ENCODE measurements at regions not wholly inside any gene's neighbourhood (a gene's known extent, or its start where the extent isn't known, plus 50 kb on each side); places are given as distances from the start of the nearest gene placed in this dataset.

DNA sequence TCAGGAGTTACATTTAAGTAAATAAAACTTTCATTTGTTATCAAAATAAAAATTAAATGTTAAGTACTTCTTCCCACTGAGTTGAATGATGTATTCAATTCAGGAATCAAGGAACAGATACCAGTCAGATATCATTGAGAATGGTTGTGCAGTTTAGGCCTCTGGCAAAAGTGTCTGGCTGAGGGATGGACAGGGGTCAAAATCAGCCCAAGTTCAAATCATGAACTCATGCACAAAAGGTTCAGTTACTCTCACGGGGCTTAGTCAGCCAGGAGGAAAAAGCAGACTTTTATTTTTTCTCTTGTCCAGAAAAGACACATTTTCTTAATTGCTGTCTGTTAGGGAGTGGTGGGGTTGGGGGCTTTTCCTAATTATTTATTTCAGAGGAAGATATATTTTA lies 166.3 kb downstream of the RASSF9 start:
- DNase-seq (ENCODE audit: low read depth in 3 of 3, low spot score in 2 of 3): no peak

GRCh38 chr12:85672436-85672835 lies 163.8 kb downstream of the RASSF9 start:
- no peak for DNase-seq (ENCODE audit: low read depth in 3 of 3, low spot score in 2 of 3)

- no peak for DNase-seq (ENCODE audit: low read depth in 3 of 3, low spot score in 2 of 3)
Measured at GRCh38 chr12:85673921-85674420, 162.2 kb downstream of the RASSF9 start.

DNA sequence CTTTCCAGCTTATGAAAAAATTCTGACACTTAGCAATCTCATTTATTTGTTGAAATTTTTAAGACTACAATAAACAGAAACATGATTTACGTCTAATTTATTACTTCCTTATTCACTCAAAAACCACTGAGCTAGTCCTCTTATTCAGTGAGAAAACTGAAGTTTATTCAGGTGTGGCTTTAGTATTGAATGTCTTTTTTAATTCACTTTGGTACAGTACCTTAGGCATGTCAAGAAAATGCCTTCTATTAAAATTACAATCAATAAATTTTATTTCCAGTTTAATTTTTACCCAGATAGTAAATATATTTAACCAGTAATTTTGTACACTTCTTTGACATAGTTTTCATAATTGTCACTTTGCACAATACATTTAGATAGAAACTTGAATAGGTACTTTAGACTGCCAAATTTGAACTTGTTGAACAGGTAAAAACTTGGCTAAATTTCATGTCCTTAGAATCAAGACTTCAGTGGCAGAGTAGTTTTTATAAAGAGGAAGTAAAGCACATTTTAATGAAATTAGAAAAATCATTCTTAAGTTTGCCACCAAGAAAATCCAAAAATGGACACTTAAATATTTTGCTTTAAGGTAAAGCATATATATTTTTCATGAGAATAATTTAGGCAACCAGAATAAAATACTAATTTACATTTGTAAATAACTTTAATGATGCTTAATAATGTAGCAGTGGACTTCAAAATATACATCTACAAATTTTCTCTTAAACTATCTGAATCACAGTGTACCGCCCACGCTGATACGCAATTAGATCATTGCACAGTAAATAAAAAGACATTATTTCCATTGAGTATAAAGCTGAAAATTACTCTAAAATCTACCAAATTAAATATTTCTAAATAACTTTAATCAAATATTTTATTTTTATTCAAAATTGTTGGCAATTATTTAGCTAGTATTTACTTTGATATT lies 159.1 kb downstream of the RASSF9 start:
- DNase-seq (ENCODE audit: low read depth in 3 of 3, low spot score in 2 of 3): no peak

GRCh38 chr12:85679296-85679695 lies 156.9 kb downstream of the RASSF9 start:
- no peak for DNase-seq (ENCODE audit: low read depth in 3 of 3, low spot score in 2 of 3)

DNA sequence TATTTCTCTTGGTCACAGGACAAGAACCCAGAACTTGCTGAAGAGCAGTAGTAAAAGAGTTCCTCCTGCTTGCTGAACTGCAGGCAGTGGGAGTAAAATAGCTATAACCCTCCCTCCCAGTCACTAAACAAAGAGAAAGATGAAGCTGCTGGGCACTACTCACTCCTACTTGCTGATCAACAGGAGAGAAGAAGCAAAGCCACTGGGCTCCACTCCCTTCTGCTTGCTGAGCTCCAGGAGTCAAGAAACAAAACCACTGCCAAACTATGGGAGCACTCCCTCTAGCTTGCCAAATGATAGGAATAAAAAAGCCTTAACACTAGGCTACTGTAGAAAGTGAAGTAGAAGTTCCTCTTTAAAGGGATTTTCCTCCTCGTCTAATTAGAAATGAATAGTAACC lies 155.3 kb downstream of the RASSF9 start:
- DNase-seq (ENCODE audit: low read depth in 3 of 3, low spot score in 2 of 3): no peak

DNA sequence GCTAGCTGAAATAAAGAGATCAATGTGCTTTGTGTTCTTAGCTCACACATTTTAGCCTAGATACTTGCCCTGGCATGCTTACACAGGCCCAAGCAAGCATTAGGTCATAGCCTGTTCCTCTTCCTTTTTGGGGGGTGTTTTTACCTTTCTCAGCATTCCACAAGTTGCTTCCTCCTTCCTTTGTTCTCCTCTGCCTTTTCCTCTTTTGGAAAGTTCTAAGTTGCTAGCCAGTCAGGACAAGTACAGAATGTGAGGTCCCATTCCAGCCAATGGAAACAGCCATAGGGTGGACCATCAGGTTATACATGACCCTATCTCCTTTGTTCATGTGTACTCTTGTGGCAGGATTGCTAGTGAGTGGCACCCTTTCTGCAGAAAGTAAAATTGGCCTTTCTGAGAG lies 154.9 kb downstream of the RASSF9 start:
- no peak for DNase-seq (ENCODE audit: low read depth in 3 of 3, low spot score in 2 of 3)

DNA sequence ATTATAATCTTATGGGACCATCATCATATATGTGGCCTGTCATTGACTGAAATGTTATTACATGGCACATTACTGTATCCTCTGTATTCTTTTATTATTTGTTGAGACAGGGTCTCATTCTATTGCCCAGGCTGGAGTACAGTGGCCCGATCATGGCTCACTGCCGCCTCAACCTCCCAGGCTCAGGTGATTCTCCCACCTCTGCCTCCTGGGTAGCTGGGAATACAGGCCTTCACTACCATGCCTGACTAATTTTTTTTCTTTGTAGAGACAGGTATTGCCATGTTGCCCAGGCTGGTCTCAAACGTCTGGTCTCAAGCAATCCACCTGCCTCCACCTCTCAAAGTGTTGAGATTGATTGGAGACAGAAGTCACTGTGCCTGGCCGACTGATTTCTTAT lies 153.2 kb downstream of the RASSF9 start:
- no peak for DNase-seq (ENCODE audit: low read depth in 3 of 3, low spot score in 2 of 3)

- no peak for DNase-seq (ENCODE audit: low read depth in 3 of 3, low spot score in 2 of 3)
Measured at GRCh38 chr12:85688837-85689236, 147.4 kb downstream of the RASSF9 start.

DNA sequence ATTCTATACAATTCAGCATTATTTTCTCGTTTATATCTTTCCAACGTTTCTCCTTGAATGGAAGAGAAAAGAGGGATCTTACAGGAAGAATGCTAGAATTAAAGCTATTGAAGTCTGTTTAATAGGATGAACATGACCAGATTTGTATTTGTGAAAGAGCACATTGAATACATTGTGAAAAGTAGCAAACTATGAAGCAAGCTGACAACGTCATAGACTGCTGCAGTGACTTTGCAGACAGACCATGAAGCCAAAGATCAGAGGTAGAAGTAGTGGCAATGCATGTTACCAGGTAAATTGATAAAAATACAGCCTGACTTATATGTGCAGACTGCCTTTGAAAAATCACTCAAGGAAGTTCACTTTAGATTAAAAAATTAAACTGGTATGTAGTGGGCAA lies 146.1 kb downstream of the RASSF9 start:
- no peak for DNase-seq (ENCODE audit: low read depth in 3 of 3, low spot score in 2 of 3)

- no peak for DNase-seq (ENCODE audit: low read depth in 3 of 3, low spot score in 2 of 3)
Measured at GRCh38 chr12:85693093-85693665, 143.0 kb downstream of the RASSF9 start.

DNA sequence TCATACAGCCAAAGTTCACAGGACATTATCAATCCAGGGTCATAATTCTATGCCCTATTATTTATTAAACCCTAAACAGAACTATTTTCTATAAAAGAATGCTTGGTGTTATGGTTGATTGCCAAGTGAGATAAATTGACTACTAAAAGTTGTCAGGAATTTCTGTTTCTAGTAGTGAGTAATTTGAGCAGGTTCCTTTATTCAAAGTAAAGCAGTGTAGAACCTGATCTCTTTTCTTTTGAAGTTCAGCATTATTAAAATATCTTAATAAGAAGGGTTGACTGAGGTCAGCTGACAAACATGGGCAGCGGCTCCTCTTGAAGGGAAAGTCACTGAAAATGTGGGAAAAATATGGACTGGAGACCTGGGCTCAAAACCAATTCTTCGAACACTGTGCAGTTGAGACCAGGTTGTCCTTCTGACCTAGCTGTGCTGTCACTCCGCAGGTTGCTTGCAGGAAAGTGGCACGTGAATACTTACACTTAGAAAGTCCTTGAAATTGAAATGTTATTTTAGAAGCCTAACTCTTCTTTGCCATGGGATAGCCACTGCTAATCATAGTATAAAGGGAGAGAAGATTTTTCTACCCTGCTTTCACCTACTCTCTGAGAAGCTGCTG lies 141.0 kb downstream of the RASSF9 start:
- DNase-seq (ENCODE audit: low read depth in 3 of 3, low spot score in 2 of 3): no peak

GRCh38 chr12:85697003-85697402 lies 139.2 kb downstream of the RASSF9 start:
- DNase-seq (ENCODE audit: low read depth in 3 of 3, low spot score in 2 of 3): no peak

DNA sequence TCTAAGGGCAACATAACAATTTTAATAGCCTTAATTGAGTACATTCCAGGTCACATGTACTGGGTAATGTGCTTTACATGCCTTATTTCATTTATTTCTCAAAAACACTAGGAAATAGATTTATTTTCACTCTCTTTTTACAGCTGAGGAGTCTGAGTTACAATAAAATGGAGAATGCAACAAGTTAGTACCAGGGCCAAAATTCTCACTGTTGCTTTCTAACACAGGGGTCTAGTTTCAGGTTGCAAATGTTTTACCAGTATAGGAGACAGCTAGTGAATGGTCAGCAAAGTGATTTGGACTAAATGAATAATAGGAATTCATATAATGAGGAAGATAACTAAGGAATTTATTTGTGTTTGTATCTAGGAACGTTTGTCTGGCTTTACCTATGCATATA lies 137.3 kb downstream of the RASSF9 start:
- no peak for DNase-seq (ENCODE audit: low read depth in 3 of 3, low spot score in 2 of 3)

DNA sequence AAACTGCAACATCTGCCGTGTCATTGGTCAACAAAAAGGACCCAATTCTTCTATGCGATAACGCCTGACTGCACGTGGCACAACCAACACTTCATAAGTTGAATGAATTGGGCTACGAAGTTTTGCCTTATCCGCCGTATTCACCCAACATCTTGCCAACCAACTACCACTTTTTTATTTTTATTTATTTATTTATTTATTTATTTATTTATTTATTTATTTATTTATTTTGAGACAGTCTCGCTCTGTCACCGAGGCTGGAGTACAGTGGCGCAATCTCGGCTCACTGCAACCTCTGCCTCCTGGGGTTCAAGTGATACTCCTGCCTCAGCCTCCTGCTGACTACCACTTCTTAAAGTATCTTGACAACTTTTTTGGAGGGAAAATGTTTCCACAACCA lies 127.4 kb downstream of the RASSF9 start:
- no peak for DNase-seq (ENCODE audit: low read depth in 3 of 3, low spot score in 2 of 3)

GRCh38 chr12:85711735-85712390 lies 124.3 kb downstream of the RASSF9 start:
- DNase-seq (ENCODE audit: low read depth in 3 of 3, low spot score in 2 of 3): no peak

- DNase-seq (ENCODE audit: low read depth in 3 of 3, low spot score in 2 of 3): no peak
Measured at GRCh38 chr12:85713373-85713772, 122.8 kb downstream of the RASSF9 start.

DNA sequence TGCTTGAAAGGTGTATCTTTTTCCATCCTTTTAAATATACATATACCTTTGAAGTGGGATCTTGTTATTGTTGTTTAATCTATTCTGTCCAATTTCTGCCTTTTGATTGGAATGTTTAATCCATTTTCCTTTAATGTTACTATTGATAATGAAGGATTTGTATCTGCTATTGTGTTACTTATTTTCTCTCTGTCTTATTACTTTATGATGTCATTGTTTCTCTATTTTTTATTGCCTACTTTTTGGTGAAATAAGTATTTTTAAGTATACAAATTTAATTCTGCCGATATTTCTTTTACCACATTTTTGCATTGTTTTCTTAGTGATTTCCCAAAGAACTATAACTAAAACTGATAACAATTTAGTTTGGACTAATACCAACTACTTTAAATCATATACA lies 121.8 kb downstream of the RASSF9 start:
- no peak for DNase-seq (ENCODE audit: low read depth in 3 of 3, low spot score in 2 of 3)

DNA sequence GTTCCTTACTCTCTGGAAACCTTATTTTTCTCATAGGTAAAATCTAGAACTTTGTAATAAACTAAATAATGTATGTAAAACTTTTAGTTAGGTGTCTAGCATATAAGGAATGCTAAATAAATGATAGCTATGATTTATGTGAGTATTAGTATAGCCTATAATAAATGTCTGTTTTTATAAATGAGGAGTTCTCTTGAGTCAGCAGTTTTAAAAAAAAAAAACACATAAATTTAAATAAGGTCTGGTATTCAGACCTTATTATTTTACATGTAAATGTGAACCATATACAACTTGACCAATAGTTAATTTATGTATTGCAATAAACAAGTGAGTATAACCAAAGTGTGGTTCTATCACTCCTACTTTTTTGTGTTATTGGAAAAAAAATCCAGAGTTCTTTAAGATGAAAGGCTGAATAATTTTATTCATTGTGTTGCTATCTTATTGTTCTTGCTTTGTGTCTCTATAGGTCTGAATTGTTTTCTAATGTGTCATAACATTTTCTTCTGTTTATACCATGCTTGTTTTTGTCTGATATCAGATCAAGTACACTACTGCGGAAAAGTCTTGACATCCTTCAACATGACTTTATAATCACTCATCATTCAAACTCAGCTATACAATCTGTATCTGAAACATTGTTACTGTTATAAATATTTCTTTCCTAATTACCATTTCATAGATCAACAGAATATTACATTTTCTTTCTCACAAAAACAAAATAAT lies 115.7 kb downstream of the RASSF9 start:
- DNase-seq (ENCODE audit: low read depth in 3 of 3, low spot score in 2 of 3): no peak

DNA sequence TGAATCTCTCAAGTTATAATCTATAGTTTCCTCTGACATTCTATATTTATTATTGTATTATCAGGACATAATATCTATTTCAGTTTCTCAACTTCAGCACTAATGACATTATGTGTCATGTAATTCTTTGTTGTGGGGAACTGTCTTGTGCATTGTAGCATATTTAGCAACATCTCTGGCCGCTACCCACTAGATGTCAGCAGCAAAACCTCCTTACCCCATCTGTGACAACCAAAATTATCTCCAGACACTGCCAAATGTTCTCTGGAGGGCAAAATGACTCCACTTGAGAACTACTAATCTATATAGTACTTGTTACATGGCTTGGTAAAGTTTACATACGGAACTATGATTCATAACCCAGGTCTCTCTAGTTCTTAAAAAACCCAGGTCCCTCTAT lies 110.2 kb downstream of the RASSF9 start:
- no peak for DNase-seq (ENCODE audit: low read depth in 3 of 3, low spot score in 2 of 3)
